GM12892 (cell line): ENCODE measurements at regions not wholly inside any gene's neighbourhood (a gene's known extent, or its start where the extent isn't known, plus 50 kb on each side); places are given as distances from the start of the nearest gene placed in this dataset.

Experiments
- POLR2A ChIP-seq: IDR thresholded peaks from 2 replicates; pipeline ENCODE4 v1.6.1; 2011; ENCODE audit warnings: low read depth, low read length, control low read depth
- TAF1 ChIP-seq: IDR thresholded peaks from 2 replicates; pipeline ENCODE4 v1.6.1; 2011; ENCODE audit warnings: low read depth, mild to moderate bottlenecking, control low read depth, low read length, borderline replicate concordance

- TF ChIP-seq TAF1 (no peak), POLR2A (no peak)
Measured at GRCh38 chr3:111331912-111332311, 210.1 kb upstream of the CD96 start.
